D721Med (cell line): ENCODE measurements at regions not wholly inside any gene's neighbourhood (a gene's known extent, or its start where the extent isn't known, plus 50 kb on each side); places are given as distances from the start of the nearest gene placed in this dataset.
"Not testable (repeated sequence)": the region's sequence is repeated elsewhere in the genome, so short reads cannot be mapped to it uniquely, and the experiment has no call there.

Experiments used
- DNase-seq: peaks from one replicate; pipeline ENCODE4 v3.0.0; 2011; ENCODE audit warnings: low spot score; ENCODE audit not compliant: insufficient read length
- FAIRE-seq: peaks from 2 replicates; lab custom pipeline; 2011; peaks lifted over from hg19 to GRCh38; lab: Jason Lieb, UNC
- CTCF ChIP-seq: IDR thresholded peaks from 2 replicates; pipeline ENCODE4 v1.5.1; 2012; ENCODE audit warnings: mild to moderate bottlenecking, control low read depth; ENCODE audit not compliant: insufficient read depth; ENCODE audit errors: missing control alignments

- no peak for TF ChIP-seq CTCF
- no peak for FAIRE-seq
- DNase-seq = no peak
These were observed 379.2 kb upstream of the GHITM start for GRCh38 chr10:83760142-83760541.

DNA sequence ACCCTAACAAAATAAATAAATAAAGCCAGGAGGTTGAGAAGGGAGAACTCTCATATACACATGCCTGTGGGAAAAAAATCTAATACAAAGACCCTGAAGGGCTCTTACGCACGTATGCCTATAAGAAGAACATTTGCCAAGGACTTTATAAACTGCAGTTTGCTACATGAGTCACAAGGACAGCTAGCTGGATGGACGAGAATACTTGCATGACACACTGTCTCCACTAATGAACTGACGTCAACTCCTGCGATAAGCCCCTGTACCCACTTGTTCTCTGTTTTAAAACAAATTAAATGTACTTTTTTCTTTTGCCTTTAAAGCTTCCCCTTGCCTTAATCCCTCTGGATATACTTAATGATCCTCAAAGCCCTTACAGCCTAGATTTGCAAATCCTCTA, 374.6 kb upstream of the GHITM start:
- no peak for TF ChIP-seq CTCF
- no peak for FAIRE-seq
- DNase-seq = no peak

GRCh38 chr10:83765731-83766130, 373.6 kb upstream of the GHITM start:
- DNase-seq (no peak), FAIRE-seq (no peak)
- TF ChIP-seq CTCF = no peak

- TF ChIP-seq CTCF = no peak
- FAIRE-seq = no peak
- no peak for DNase-seq
These were observed 370.0 kb upstream of the GHITM start for GRCh38 chr10:83769281-83769820.

DNA sequence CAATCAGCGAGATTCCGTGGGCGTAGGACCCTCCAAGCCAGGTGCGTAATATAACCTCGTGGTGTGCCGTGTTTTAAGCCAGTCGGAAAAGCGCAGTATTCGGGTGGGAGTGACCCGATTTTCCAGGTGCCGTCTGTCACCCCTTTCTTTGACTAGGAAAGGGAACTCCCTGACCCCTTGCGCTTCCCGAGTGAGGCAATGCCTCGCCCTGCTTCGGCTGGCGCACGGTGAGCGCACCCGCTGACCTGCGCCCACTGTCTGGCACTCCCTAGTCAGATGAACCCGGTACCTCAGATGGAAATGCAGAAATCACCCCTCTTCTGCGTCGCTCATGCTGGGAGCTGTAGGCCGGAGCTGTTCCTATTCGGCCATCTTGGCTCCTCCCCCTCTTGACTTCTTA, 352.6 kb upstream of the GHITM start:
- not testable (repeated sequence) for DNase-seq, FAIRE-seq

DNA sequence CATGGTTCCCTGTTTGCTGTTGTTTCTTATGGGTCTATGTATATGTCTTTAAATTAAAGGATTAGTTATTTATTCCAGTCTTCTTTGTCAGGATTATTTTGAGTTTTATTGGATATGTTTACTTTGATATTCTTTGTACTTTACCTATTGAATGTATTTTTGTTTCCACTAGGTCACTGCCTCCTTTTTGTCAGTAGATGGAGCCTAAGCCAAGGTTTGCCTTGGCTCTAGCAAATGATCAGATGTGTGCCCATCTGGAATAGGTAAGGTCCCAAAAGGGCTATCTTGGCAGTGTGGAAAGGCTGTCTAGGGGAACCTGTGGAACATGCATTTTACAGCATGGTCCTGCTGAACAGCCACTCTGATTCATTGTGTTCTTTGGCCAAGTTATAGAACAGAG, 337.3 kb upstream of the GHITM start:
- no peak for FAIRE-seq
- no peak for DNase-seq
- peak; percentile 30 for TF ChIP-seq CTCF

GRCh38 chr10:83806717-83807116, 332.6 kb upstream of the GHITM start:
- FAIRE-seq (no peak), DNase-seq (no peak)
- TF ChIP-seq CTCF = no peak

DNA sequence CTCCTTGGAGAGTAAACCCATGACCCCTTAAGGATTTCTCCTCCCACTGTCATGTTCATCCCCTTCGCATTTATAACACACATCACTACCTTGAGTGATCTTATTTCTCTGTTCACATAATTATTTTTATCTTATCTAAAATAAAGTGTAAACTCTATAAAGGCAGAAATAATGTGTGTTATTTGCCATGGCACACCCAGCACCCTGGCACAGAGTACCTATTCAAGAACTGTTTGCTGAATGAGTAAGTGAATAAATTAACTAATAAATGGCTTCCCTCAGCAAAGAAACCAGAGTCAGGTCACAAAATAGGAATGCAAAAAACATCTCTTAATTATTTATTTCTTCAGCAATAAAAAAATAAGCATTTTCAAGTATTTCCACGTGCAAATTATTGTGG, 330.3 kb upstream of the GHITM start:
- TF ChIP-seq CTCF = no peak
- FAIRE-seq (no peak), DNase-seq (no peak)
